Upper lobe of left lung (tissue), 6 donors: ENCODE measurements at regions not wholly inside any gene's neighbourhood (a gene's known extent, or its start where the extent isn't known, plus 50 kb on each side); places are given as distances from the start of the nearest gene placed in this dataset.

Source experiments
- ATAC-seq, 2 donors: fragments of 200-7000 bp; cut with Tn5 transposase; one replicate each; pipeline ENCODE4 v1.9.1; 2022; ENCODE audit warnings: mild to moderate bottlenecking in 2 of 2, moderate library complexity in 2 of 2; ENCODE audit not compliant: low FRiP score in 2 of 2
- DNase-seq, 2 donors: peaks; one replicate each; pipeline ENCODE4 v3.0.0-alpha.2; 2019 to 2020
- H3K27ac ChIP-seq, 4 donors: fragments of 200-600 bp; sonication (generic); one replicate each; pipeline ENCODE4 v1.5.1; 2016 to 2019
- H3K27me3 ChIP-seq, 4 donors: fragments of 200-600 bp; sonication (generic); one replicate each; pipeline ENCODE4 v1.5.1; 2017 to 2019
- H3K36me3 ChIP-seq, 4 donors: fragments of 200-600 bp; sonication (generic); one replicate each; pipeline ENCODE4 v1.5.1; 2016 to 2019
- H3K4me1 ChIP-seq, 4 donors: fragments of 200-600 bp; sonication (generic); one replicate each; pipeline ENCODE4 v1.5.1; 2018 to 2019
- H3K4me3 ChIP-seq, 4 donors: fragments of 200-600 bp; sonication (generic); one replicate each; pipeline ENCODE4 v1.5.1; 2017 to 2019; ENCODE audit warnings: mild to moderate bottlenecking in 2 of 4, moderate library complexity in 1 of 4
- H3K9me3 ChIP-seq, 4 donors: fragments of 200-600 bp; sonication (generic); one replicate each; pipeline ENCODE4 v1.5.1; 2018 to 2019
- CTCF ChIP-seq, 6 experiments: fragments of 450-650 bp in 4 of 6; fragments of 200-600 bp in 2 of 6; sonication (generic) in 2 of 6; IDR thresholded peaks; one replicate each; pipeline ENCODE4 v1.5.1; 2016 to 2019; ENCODE audit warnings: antibody characterized with exemption in 6 of 6
- EP300 ChIP-seq, 4 donors: sonication (generic); formaldehyde crosslinking; IDR thresholded peaks; one replicate each; pipeline ENCODE4 v1.5.1; 2017; ENCODE audit warnings: antibody characterized with exemption in 4 of 4, control low read depth in 2 of 4
- POLR2A ChIP-seq, 4 donors: fragments of 450-650 bp; IDR thresholded peaks; one replicate each; pipeline ENCODE4 v1.5.1; 2016 to 2017; ENCODE audit warnings: antibody characterized with exemption in 4 of 4, mild to moderate bottlenecking in 2 of 4
- POLR2AphosphoS5 ChIP-seq, 2 donors: sonication (generic); formaldehyde crosslinking; IDR thresholded peaks; one replicate each; pipeline ENCODE4 v1.5.1; 2017; ENCODE audit warnings: antibody characterized with exemption in 2 of 2
- WGBS, 2 donors: methylation state at CpG; one replicate each; pipeline ENCODE4 v1.1.5; 2017 to 2018; 5-methylcytosine and 5-hydroxymethylcytosine counted together
- donor health status: DM: no; HTN: no; CAD: no; lungs with moderate emphysema.
- donor health status: DM: no; HTN: yes; CAD: no; lungs with severe emphysema.

GRCh38 chr6:12221856-12222255, 68.3 kb upstream of the EDN1 start:
- 73 to 77% methylated on average over 4 of the region's 4 CpGs for WGBS, 2 donors
- H3K36me3 ChIP-seq: no peaks in the 10 kb centered on the region
- no peak for ATAC-seq
- TF ChIP-seq POLR2A (IDR thresholded peaks at IDR 0.05) (no peak), POLR2AphosphoS5 (IDR thresholded peaks at IDR 0.05) (no peak), CTCF (IDR thresholded peaks at IDR 0.05) (no peak), EP300 (IDR thresholded peaks at IDR 0.05) (no peak)
- DNase-seq: no peak
- no peak overlapping the region for H3K4me3 ChIP-seq
- H3K9me3 ChIP-seq: no peaks in the 10 kb centered on the region
- H3K27me3 ChIP-seq: no peaks in the 10 kb centered on the region
- H3K27ac ChIP-seq: no peak overlapping the region
- H3K4me1 ChIP-seq: no peaks in the 10 kb centered on the region

GRCh38 chr6:12222405-12223366, 67.5 kb upstream of the EDN1 start:
- WGBS, 2 donors: 87% methylated on average over 19 of the region's 19 CpGs
- no peak overlapping the region for H3K27ac ChIP-seq
- H3K4me3 ChIP-seq: no peak overlapping the region
- no peaks in the 10 kb centered on the region for H3K9me3 ChIP-seq
- H3K36me3 ChIP-seq: no peaks in the 10 kb centered on the region
- no peaks in the 10 kb centered on the region for H3K27me3 ChIP-seq
- TF ChIP-seq POLR2AphosphoS5 (IDR thresholded peaks at IDR 0.05) (no peak), POLR2A (IDR thresholded peaks at IDR 0.05) (no peak), EP300 (IDR thresholded peaks at IDR 0.05) (no peak), CTCF (IDR thresholded peaks at IDR 0.05) (no peak)
- H3K4me1 ChIP-seq: no peaks in the 10 kb centered on the region
- no peak for ATAC-seq
- DNase-seq: no peak

GRCh38 chr6:12223383-12223782, 66.8 kb upstream of the EDN1 start:
- Histone ChIP-seq H3K36me3 (no peaks in the 10 kb centered on the region), H3K9me3 (no peaks in the 10 kb centered on the region), H3K27me3 (no peaks in the 10 kb centered on the region), H3K4me3 (no peak overlapping the region), H3K27ac (no peak overlapping the region), H3K4me1 (no peaks in the 10 kb centered on the region)
- 93 to 99% methylated on average over 5 of the region's 5 CpGs for WGBS, 2 donors
- DNase-seq (no peak), ATAC-seq (no peak)
- TF ChIP-seq POLR2AphosphoS5 (IDR thresholded peaks at IDR 0.05) (no peak), POLR2A (IDR thresholded peaks at IDR 0.05) (no peak), CTCF (IDR thresholded peaks at IDR 0.05) (no peak), EP300 (IDR thresholded peaks at IDR 0.05) (no peak)

GRCh38 chr6:12224251-12224650, 65.9 kb upstream of the EDN1 start:
- DNase-seq (no peak), ATAC-seq (no peak)
- TF ChIP-seq POLR2AphosphoS5 (IDR thresholded peaks at IDR 0.05) (no peak), EP300 (IDR thresholded peaks at IDR 0.05) (no peak), POLR2A (IDR thresholded peaks at IDR 0.05) (no peak), CTCF (IDR thresholded peaks at IDR 0.05) (no peak)
- WGBS, 2 donors: 95 to 96% methylated on average over 2 of the region's 2 CpGs
- Histone ChIP-seq H3K9me3 (no peaks in the 10 kb centered on the region), H3K4me3 (no peak overlapping the region), H3K27ac (no peak overlapping the region), H3K27me3 (no peaks in the 10 kb centered on the region), H3K4me1 (no peaks in the 10 kb centered on the region), H3K36me3 (no peaks in the 10 kb centered on the region)
